GM10248 (cell line): ENCODE measurements at regions not wholly inside any gene's neighbourhood (a gene's known extent, or its start where the extent isn't known, plus 50 kb on each side); places are given as distances from the start of the nearest gene placed in this dataset.

Experiments used
- CTCF ChIA-PET: fragments of 300-600 bp; sonication (Branson Sonifier 250); formaldehyde crosslinking; extraction: SDS; loops from one replicate; lab custom pipeline; 2021; ENCODE audit warnings: antibody characterized with exemption; lab: Yijun Ruan, JAX
- POLR2A ChIA-PET: fragments of 350-650 bp; sonication (Branson Sonifier 250); formaldehyde crosslinking; extraction: SDS; loops from one replicate; lab custom pipeline; 2020; ENCODE audit warnings: antibody characterized with exemption; lab: Yijun Ruan, JAX
- DNase-seq: peaks from one replicate; pipeline ENCODE4 v3.0.0; 2012; ENCODE audit errors: extremely low spot score
- TF ChIP-seq, protein P1 (sequence below): IDR thresholded peaks from 2 replicates; pipeline ENCODE4 v1.5.1; 2012; ENCODE audit warnings: mild to moderate bottlenecking, low read depth; ENCODE audit errors: extremely low read depth, missing control alignments, control extremely low read depth

DNA sequence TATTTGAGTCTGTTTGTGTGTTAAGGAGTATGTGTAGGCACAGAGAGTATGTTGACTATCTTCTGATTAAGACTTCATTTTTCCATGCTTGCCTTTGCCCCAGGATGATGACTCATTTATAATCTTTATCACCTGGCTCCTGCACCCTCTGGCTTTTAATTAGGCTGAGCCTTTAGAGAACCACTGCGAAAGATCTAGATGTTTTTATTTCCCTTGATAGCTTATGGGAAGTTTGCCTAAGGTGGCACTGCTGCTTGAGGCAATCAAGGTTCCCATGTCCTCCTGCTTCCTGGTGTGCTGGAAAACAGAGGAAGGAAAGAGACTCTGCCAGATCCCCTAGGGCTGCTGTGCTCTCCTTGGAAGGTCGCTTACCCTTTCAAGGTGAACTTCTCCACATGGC is 114.6 kb downstream of the ARL4A start:
- no peak for DNase-seq
- TF ChIP-seq, protein P1, sequence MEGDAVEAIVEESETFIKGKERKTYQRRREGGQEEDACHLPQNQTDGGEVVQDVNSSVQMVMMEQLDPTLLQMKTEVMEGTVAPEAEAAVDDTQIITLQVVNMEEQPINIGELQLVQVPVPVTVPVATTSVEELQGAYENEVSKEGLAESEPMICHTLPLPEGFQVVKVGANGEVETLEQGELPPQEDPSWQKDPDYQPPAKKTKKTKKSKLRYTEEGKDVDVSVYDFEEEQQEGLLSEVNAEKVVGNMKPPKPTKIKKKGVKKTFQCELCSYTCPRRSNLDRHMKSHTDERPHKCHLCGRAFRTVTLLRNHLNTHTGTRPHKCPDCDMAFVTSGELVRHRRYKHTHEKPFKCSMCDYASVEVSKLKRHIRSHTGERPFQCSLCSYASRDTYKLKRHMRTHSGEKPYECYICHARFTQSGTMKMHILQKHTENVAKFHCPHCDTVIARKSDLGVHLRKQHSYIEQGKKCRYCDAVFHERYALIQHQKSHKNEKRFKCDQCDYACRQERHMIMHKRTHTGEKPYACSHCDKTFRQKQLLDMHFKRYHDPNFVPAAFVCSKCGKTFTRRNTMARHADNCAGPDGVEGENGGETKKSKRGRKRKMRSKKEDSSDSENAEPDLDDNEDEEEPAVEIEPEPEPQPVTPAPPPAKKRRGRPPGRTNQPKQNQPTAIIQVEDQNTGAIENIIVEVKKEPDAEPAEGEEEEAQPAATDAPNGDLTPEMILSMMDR = no peak
- POLR2A ChIA-PET = no interaction called here
- CTCF ChIA-PET = interaction anchor here (0.8 kb wide), 1 partner anchor 23 kb away, joined by 3 read pairs; no protein-coding TSS in a partner anchor

DNA sequence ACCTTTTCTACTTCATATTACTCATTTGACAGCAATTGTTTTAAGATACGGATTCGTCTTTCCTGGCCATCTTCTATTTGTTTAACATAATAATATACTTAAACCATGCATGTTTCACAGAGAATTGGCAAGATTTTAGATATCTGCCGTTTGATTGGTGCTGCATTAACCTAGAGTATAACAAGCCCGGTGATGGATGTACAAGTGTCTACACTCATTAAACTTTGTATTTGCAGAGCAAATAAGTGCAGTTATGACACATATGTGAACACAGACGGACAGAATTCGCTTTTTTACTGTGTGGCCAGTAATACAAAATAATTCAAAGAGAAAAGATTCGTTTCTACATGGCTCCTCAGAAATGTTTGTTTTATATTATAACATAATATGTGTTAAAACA is 116.1 kb downstream of the ARL4A start:
- ChIA-PET POLR2A (no interaction called here), CTCF (no interaction called here)
- TF ChIP-seq, protein P1 = no peak
- DNase-seq = no peak

DNA sequence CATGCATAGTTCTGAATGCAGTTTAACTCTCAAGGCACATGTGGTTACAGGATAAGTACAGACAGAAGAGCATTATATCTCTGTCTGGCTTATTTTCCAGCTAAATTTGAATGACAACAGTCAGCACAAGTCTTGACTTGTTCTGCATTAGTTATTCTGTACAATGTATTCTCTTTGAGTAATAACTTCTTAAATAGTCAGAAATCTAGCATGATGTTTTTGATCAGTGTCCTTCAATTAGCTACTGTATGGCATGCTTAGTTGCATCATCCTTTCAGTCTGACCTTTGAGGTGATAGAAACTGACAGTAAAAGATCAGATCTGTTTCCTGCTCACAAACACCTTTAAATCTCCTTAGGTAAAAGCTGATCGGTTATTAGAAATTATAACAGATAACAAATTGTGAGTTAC is 118.1 kb downstream of the ARL4A start:
- ChIA-PET CTCF (no interaction called here), POLR2A (no interaction called here)

DNA sequence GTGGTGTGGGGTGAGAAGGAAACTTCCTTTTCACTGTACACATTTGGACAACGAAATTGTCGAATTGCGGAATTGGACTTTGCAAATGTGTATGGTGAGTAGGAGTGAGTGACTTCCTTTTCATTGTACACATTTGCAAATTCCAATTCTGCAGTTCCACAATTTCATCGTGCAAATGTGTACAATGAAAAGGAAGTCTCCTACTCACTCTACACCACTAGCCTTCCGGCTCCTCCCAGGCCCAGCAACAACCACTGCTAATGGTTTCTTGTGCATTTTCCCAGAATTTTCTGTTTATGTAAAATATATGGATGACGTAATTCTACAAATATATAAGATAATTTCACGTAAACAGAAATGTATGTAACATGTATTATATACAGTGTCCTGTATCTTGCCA is 118.5 kb downstream of the ARL4A start:
- no peak for DNase-seq
- CTCF ChIA-PET = no interaction called here

More for the DNA sequence above, 118.1 kb downstream of the ARL4A start:
- TF ChIP-seq, protein P1 = no peak
- no peak for DNase-seq

DNA sequence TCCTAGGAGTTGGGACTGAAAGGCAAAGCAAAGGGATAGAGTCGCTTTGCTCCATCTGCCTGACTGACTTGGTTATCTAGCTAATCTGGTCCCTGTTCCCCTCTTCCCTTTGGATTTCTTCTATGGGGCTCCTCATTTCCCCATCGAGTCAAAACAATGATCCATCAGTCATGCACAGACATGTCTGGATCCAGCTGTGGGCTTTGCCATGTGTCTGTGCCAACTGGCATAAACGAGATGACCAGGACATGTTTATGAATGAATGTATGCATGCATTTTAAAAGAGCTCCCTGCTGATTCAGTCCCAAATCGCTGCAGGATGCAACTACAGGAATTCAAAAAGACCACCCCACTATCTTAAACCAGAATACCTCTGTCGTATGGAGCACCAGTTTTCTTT is 122.0 kb downstream of the ARL4A start:
- TF ChIP-seq, protein P1 = no peak
- ChIA-PET POLR2A (no interaction called here), CTCF (no interaction called here)
- no peak for DNase-seq

More for the DNA sequence above, 118.5 kb downstream of the ARL4A start:
- TF ChIP-seq, protein P1 = no peak
- POLR2A ChIA-PET = no interaction called here

DNA sequence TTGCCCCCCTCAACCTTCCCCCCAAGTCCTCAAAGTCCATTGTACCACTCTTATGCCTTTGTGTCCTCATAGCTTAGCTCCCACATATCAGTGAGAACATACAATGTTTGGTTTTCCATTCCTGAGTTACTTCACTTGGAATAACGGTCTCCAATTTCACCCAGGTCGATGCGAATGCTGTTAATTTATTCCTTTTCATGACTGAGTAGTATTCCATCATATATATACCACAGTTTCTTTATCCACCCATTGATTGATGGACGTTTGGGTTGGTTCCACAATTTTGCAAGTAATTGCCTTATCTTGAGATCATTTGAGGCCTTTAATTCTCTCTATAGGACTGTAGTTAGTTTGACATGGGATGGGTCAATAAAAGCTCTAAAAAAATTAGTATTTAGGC is 124.7 kb downstream of the ARL4A start:
- CTCF ChIA-PET = interaction anchor here (1.1 kb wide), 1 partner anchor 287 kb away, joined by 3 read pairs; no protein-coding TSS in a partner anchor
- POLR2A ChIA-PET = no interaction called here
- TF ChIP-seq, protein P1 = no peak
- DNase-seq = no peak

DNA sequence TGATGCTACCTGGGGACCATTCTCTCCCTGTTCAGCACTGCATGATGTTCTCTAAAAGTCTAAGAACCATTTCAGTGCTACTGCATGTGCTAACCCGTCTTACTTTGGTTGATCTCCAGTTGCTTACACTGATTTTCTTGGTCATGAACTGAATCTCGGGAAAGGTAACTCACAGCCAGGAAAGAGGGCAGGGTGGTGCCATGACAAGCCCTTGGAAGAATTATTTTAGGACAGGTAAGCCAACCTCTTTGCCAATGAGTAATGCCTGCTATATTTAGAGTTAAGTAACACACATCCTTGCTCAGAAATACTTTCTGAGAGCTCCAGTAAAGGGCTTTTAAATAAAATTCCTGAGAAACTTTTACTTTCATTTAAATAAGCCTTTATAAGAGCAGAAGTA is 126.7 kb downstream of the ARL4A start:
- ChIA-PET CTCF (interaction anchor here (1.3 kb wide), 1 partner anchor 40 kb away, joined by 4 read pairs; no protein-coding TSS in a partner anchor), POLR2A (no interaction called here)
- DNase-seq = no peak
- TF ChIP-seq, protein P1 = no peak
